ENCODE measurements at regions not wholly inside any gene's neighbourhood (a gene's known extent, or its start where the extent isn't known, plus 50 kb on each side); places are given as distances from the start of the nearest gene placed in this dataset.

GRCh38 chr22:25366876-25367466 lies 147.5 kb downstream of the CRYBB2 start:
- no peak for TF ChIP-seq PATZ1 (CRISPR knock-in tag; IDR thresholded peaks at IDR 0.05; ENCODE audit: borderline replicate concordance)
- no peak for TF ChIP-seq OSR1 (CRISPR knock-in tag; IDR thresholded peaks at IDR 0.05)
- TF ChIP-seq ZFP3 (CRISPR knock-in tag; IDR thresholded peaks at IDR 0.05): no peak
- TF ChIP-seq BACH2 (CRISPR knock-in tag; IDR thresholded peaks at IDR 0.05; ENCODE audit: borderline replicate concordance): no peak
- TF ChIP-seq ESRRG (CRISPR knock-in tag; IDR thresholded peaks at IDR 0.05): no peak
- TF ChIP-seq RARB (CRISPR knock-in tag; IDR thresholded peaks at IDR 0.05): no peak
